HL-60/S4 (cell line): ENCODE measurements at regions not wholly inside any gene's neighbourhood (a gene's known extent, or its start where the extent isn't known, plus 50 kb on each side); places are given as distances from the start of the nearest gene placed in this dataset.

ENCODE experiments used
- in situ Hi-C: fragments of 300-500 bp; cut with MboI; formaldehyde crosslinking; loops from 2 replicates; pipeline ENCODE4 v1.14.3; 2022; ENCODE audit warnings: low sequenced_read_pairs

DNA sequence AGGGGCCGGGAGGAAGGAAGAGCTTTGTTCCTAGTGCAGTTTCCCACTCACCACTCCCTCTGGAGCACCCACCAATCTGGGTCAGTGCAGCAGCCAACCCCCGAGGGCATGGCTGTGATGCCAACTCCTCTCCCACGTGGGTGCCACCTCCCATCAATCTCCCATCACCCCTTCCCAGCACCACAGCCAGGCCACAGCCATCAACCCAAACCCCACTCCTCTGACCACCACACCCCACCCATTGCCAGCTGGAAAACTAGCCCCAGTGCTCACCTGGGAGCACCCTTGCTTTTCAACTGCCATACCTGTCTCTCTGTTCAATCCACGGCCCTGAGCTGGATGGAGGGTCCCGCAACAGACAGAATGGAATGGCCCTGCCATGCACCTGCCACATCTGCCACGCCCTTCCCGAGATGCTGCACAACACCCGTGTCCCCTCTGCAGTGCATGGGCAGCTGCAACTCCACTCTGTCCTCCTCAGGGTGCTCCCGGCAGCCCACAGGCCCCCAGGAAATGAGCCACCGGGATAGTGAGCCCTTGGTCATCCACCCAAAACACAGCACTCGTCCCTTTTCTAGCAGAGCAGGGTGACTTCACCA lies 112.4 kb upstream of the ID2 start:
- in situ Hi-C loops, result no loop called here

DNA sequence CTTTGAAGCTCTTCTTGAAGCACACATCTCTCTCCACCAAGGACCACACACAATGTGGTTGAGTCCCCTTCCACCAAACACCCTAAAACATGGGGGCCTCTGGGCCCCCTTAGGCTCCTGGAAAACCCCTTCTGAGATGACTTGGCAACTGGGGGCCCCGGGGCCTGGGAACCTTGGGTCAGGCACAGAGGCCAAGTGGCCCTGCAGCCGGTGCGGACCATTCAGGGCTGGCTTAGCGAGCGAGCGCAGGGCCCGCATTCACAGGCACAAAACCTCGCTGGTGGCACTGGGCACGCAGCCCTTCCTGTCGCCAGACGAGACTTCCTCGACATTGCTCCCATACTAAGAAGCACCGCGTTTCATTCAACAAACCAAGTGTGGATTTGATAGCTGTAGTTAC lies 111.2 kb upstream of the ID2 start:
- in situ Hi-C loops, result no loop called here

DNA sequence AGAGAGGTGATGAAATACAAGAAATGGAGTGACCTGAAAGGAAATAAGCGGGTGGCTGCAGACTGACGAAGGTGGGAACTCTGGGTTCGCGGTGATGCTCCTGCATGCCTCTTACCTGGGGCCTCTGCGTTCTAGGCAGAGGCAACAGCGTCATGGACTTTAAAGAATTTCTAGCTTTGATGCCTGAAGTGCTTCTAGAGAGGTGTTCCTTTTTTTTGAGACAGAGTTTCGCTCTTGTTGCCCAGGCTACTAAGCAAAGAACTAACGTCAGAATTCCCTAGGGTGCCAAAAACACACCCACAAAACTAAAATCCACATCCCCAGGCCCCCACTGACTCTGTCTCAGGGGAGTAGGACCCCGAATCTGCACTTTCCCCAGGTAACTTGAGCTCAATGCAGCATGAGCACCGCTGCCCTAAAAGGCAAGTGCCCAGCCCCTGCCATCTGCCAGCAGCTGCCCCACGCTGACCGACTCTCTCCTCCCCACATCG lies 110.5 kb upstream of the ID2 start:
- in situ Hi-C loops, result no loop called here

DNA sequence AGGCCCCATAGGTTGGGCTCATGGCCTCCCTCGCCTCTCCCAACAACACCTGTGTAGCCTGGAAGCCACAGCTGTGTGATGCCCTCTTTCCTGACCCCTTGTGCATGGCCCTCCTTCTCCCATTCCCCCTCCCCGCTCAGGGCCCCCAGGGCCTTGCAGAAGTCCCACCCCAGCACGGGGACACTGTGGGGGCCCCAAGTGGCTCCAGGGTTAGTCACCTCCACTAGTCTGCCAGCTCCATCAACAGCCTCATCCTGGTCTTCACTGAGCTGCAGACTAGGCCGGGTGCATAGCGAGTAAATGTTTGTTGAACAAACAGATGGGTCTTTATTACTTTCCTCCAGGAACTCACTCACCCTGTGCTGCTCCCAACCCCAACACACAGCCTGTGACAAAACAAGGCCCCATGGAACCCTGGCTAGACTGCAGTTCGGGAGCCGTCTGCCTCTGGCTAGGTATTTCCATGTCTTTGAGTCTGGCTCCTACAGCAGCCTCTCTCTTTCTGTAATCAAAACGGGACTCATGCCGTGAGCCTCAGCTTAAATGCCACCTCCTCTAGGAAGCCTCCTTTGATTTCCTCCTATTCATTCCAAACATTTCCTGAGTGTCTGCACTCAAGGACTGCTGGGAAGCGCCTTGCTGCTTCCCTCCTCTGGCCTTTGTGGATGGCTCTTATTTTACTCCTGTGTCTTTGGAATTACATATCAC lies 109.9 kb upstream of the ID2 start:
- in situ Hi-C loops, result no loop called here

DNA sequence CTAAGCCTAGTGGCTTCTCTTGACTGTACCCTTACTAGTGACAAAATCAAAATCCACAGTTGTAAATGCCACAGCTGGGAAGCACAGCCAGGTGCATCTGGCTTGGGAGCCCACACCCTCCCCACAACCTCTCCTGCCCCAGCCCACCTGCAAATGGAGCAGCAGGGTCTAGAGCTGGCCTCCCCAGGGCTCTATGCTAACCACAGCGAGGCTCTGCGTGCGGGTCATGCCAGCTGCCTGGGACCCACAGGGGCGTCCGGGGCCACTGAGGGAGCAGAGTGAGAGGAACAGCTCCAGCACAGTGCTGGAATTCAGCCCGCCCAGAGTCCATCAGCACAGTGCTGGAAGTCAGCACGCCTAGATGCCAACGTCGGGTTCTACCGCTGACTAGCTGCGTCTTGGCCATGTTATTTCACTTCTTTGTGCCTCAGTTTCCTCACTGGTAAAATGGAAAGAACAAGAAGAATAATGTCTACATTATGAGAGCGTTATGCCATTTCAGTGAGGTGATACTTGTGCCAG lies 109.1 kb upstream of the ID2 start:
- in situ Hi-C loops, result no loop called here

DNA sequence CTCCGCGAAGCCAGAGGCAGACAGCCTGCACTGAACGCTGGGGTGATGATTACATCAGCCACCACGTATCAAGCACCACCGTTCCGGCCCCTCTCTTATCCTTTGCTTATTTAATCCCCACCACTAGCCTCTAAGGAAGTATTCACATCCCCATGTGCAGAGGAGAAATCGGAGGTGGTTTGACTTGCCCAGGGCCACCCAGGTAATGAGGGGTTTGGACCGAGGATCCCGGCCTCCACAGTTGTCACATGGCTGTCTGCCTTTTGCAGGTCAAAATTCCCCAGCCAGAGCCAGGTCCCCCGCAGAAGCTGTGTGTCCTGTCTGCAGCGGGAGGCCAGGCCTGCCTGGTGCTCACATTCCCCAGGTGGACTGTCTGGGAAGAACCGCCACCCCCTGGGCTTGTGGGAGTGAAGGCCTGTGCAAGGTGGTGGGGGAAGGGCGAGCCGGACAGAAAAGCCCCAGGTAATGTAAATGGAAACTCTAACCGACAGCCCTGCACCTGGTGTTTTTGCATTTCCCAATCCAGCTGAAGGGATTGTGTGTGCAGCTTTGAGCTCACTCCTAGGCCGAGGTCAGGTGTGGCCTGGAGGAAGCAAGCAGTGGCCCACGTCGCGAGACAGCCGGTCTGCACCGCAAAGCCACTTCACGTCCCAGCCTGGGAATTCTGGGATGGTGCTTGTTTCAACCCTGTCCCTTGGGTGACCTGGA lies 108.5 kb upstream of the ID2 start:
- in situ Hi-C loops, result no loop called here

DNA sequence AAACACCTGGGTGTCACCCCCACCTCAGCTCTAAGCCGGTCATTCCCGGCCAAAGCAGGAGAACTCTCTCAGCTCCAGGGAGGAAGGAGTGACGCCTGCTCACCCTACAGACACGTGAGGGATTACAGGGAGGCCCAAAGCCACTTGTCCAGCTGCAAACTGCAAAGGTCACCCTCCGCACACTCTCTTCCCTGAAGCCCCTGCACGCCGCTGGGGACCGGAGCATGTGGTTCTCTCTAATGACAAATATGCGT lies 108.0 kb upstream of the ID2 start:
- in situ Hi-C loops, result no loop called here

DNA sequence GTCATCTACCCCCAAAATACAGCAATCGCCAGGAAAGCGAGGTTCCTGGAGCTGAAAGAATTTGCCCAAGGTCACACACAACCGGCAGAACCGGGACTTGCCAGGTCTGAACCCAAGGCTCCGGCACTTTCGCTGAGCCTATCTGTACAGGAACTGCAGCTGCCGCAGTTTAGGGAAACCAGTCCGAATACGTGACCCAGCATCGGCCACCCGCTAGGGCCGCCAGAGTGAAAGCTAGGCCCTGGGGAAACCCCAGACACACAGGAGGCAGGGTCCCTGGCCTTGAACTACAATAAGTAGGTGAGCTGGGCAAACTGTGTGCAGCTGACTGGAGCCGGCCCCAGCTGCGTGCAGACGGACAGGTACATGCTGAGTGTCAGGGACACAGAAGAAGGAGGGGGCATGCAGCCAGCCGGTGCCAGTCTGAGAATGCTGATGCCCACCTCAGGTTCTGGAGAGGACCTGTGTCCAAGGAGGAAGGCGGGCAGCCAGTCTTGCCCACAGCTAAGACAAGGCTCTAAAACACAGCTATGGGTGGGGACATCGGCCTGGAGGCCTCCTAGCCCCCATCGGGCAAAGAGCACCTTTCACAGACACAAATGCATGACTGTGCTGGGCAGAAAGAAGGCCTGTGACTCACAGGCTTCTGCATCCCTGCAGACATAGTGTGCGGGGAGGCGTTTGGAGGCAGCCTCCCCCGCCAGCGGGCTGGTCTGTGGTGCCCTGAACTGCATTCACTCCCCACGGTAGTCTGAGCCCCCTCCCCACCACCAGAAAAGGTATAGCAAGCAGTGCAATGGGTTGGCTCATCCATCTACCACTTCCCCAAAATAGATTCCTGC lies 107.4 kb upstream of the ID2 start:
- in situ Hi-C loops, result no loop called here

DNA sequence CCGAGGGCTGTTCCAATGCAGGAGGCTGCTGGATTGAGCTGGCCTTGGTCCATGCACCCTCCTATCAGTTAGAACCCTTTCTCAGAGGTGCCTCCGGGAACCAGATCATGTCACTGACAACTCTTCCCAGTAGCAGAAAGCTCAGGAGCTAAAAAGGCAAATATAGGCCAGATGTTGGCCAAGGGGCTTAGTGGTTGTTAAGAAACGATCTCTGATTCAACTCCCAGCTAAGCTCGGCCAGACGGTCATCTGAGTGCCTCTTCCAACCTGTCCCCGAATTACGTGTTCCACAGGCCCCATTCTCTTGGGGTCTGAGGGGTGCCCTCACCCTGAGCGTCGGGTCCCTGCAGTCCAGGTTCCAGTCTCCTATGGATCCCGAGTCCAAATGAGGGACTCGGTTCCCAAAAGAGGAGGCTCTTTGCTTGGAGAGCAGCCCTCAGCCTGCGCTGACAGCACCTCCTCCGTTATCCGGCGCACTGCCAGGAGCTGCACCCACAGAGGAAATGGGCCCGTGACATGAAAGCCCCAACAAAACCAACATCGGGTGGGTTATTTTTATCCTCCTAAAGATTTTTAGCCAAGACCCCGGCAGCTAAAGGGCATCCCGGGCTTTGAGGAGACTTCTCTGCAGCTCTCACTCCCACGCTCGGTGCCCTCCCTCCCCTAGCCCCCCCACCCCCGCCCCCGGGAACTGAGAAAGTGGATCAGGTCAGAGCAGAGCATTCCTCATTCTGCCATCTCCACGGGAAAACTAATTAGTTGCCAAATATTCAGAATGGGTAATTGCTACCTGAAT lies 106.6 kb upstream of the ID2 start:
- in situ Hi-C loops, result no loop called here

DNA sequence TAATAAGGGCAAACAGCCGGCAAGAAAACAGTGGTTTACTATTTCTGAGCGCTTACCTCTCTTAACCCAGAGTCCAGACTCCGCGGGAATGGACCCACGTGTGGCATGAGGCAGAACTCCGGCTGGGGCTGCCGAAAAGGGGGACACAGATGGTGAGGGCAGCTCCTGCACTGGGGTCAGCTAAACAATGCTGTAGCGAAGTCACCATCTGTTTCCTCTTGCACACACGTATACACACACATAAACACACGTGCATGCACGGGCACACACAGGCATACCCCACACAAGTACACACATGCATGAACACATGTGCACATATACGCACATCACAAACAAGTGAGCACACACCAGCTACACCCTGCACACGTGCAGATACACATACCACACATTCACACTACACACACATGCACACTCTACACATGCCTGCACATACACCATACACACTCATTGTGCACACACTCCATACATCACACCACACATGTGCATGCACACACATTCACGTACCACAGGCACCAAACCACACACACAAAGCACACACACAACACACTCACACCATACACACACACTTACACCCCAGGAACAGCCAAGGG lies 105.9 kb upstream of the ID2 start:
- in situ Hi-C loops, result no loop called here

DNA sequence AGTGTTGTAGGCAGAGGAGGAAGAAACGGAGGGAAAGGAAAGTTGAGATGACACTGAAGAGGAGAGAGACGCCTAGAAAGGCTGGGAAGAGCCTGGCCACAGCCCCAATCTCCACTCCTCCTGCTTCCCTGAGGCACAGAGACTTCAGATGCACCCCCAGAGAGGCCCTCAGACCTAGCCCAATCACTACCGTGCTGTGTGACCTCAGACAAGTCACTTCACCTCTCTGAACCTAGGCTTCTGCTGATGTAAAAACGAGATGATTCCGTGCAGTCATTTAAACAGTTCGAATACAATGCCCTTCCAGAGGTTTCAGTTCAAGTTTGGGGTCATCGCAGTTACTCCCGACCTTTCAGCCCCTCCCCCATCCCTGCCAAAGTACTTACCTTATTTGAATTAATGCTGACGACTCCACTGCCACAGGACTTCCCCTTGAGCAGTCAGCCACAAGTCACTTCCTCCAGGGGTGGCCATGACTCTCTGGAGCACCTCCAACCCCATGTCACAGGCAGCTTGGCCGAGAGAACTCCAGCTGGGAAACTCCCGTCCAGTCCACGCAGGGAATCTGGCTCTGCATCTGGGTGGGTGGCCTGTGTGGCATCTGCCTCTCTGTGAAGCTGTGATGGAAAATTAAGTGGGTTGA lies 105.2 kb upstream of the ID2 start:
- in situ Hi-C loops, result no loop called here

DNA sequence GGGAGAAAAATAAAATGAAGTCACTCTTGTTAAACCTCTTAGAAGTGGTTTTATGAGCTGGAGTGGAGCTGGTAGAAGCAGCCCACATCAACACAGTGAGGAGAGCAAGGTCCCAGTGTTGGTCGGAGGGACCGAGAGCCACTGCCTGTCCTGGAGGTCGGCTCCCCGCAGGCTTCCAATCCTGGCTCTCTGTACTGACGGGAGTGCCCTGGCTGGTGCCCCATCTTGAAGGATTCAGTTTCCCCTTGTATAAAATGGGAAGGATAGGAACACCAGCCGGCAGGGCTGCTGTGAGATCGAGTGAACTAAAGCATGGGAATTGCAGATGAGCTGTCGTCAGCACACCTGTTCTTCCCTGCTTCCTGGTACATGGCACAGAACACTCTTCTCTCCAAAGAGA lies 104.3 kb upstream of the ID2 start:
- in situ Hi-C loops, result no loop called here

DNA sequence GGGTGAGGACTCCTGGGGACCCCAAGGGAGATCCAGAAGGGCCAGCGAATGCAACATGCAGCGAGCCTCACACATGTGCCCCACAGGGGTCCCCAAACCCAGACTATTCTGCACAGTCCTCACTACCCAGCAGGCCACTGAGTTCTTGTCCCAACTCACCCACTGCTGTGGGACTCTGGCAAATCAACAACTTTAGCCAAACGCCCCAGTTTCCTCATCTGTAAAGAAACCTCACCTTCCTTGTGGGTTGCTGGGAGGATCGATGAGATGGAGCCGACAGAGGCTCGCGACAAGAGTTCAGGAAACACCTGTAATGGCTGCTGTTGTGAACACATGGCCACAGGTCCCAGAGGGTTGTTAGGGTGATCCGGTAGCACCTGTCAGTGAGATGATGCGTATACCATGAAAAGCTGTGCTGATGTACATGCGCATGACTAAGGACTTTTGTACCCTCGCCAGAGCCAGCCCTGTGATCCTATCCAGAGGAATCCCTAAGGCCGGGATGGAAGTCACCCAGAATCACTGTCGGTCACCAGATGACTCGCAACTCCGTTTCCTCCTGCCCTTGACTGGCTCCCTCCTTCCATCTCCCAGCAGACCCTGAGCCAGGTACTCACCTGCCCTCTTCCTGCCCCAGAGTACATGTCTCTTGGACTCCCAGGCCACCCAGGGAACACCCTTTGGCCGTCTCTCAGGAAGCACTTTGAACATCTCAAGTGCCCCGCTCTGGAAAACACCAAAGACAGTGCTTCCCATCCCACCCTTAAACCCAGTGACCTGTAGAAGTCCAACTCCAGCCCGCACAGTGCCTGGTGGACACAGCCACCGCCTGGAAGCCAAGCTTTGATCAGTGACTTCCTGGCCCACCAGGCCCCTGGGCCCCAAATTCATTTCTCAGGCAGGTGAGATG lies 103.3 kb upstream of the ID2 start:
- in situ Hi-C loops, result no loop called here

DNA sequence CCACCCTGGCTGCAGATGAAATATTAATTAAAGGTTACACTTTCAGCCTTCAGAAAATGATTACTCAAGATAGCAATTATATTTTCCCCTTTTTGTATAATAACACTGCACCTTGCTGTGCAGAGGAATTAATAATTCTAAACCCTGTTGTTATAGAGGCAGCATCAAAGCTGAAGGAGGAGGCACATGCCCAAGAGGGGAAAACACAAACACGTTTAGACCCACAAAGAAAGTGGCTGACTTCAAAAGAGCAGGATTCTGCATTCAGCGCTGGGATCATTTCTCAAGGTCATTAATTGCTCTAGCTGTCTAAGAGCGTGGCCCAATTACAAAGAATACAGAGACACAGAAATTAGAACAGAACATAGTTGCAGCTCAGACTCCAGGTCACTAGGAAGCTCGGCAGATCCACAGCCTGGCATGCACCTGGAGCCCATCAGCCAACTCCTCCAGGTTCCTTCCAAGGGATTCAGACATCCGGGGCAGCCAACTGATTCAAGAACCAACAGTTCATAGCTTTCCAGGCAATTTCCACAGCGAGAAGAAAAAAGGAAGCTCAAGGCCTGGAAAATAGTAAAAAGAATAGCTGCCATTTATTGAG lies 102.3 kb upstream of the ID2 start:
- in situ Hi-C loops, result no loop called here

DNA sequence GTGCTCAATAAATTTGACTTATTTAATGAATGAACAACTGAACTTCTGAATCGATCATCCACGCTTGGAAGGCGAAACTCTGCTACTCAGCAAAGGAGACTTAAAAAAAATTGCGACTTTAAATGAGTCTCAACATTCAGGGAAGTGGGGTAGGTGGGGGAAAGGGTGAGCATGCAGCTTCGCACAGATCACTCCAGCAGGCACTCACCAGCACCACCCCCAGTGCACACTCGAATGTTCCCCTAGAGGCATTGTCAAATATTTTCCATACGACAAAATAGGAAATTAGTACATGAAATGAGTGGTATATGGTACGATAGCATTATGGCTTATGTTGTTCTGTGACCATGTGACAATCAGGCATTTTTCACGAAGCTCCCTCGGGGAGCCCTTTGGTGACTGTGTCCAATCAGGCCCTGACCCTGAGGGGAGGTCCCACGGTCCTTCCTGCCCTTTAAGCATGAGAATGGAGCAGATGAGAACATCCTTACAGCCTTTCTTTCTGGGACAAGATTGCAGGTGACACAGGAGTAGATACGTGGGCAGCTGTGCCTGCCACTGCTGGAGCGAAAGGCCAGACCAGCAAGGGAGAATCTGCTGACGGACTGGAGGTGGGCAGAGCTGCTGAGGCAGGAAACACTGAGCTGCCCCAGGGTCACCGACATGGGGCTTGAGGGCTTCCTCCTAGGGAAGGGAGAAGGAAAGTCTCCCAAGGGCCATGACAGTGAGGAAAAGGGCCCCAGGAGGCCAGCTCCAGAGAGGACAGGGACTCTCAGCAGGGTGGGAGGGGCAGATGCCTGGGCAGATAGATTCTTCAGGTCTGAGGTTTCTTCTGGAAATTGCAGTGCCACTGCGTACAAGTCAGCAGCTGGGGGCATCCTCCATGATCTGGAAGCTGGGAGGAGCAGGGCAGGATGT lies 101.3 kb upstream of the ID2 start:
- in situ Hi-C loops, result no loop called here

DNA sequence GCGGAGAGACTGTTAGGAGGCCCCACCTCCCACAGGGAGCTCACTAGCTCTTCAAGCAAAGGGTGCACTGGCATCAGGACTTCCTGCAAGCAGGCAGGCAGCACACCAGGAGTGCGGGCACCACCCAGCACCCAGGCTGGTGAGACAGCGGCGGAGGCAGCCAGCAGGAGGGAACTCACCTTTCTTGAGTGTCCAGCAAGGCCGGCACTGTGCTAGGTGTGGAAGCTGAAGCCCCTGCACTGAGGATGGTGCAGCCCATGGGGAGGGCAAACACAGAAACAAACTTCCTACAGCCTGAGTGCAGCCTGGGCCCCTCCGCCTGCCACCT lies 100.7 kb upstream of the ID2 start:
- in situ Hi-C loops, result no loop called here

DNA sequence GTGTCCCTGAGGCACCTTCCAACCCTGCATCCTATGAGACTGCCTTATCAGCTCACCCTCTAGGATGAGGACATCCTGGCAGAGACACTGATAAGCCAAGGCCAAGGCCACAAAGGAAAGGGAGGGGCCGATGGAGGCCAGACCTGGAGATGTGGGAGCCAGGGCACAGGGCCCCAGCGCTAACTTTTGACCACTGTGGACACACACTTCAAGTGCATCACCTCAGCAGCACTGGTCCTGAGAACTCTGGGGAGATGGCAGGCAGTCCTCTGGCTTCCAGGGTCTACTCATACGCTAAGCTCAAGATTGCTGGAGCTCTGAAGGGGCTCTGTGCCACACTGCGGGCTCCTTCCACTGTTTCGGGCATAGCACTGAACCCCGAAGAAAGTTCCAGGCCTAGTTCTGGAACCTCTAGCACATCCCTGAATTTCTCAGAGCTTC lies 100.2 kb upstream of the ID2 start:
- in situ Hi-C loops, result no loop called here
